Psoas muscle (tissue), 7 donors: ENCODE measurements at regions not wholly inside any gene's neighbourhood (a gene's known extent, or its start where the extent isn't known, plus 50 kb on each side); places are given as distances from the start of the nearest gene placed in this dataset.

Experiments
- ATAC-seq, 4 donors: fragments of 200-7000 bp; cut with Tn5 transposase; one replicate each; pipeline ENCODE4 v1.9.1; 2020; ENCODE audit warnings: moderate library complexity in 3 of 4, mild to moderate bottlenecking in 2 of 4
- DNase-seq, 2 donors: peaks; one replicate each; pipeline ENCODE4 v3.0.0-alpha.2; 2020
- H3K27ac ChIP-seq: fragments of 200-600 bp; one replicate; pipeline ENCODE4 v1.8.0; 2022
- H3K27me3 ChIP-seq, 3 donors: fragments of 200-600 bp in 1 of 3; one replicate each; pipeline versions ENCODE4 v1.6.1 to v1.8.0; 2013 to 2022; ENCODE audit warnings: low read length in 2 of 3, mild to moderate bottlenecking in 2 of 3, moderate library complexity in 1 of 3; ENCODE audit not compliant: insufficient read depth in 3 of 3
- H3K36me3 ChIP-seq, 2 donors: fragments of 200-600 bp in 1 of 2; one replicate each; pipeline versions ENCODE4 v1.6.1 to v1.8.0; 2013 to 2022; ENCODE audit warnings: low read depth in 1 of 2, mild to moderate bottlenecking in 1 of 2, moderate library complexity in 1 of 2; ENCODE audit not compliant: insufficient read depth in 1 of 2
- H3K4me1 ChIP-seq: fragments of 200-600 bp; one replicate; pipeline ENCODE4 v1.8.0; 2022
- H3K4me3 ChIP-seq: fragments of 200-600 bp; one replicate; pipeline ENCODE4 v1.8.0; 2022; ENCODE audit warnings: mild to moderate bottlenecking
- H3K9me3 ChIP-seq: fragments of 200-600 bp; one replicate; pipeline ENCODE4 v1.8.0; 2022
- WGBS, 3 donors: extraction: QIAGEN DNeasy Blood & Tissue Kit; methylation state at CpG; one replicate each; pipeline versions ENCODE4 v1.1.6 to v1.1.7; 2013; 5-methylcytosine and 5-hydroxymethylcytosine counted together
- intact Hi-C, 2 donors: fragments of 100-400 bp; cut with DNase I; formaldehyde crosslinking; loops; one replicate each; pipeline versions ENCODE4 v1.11.0 to v1.14.2; 2022
- TF ChIP-seq, protein P1 (sequence below): fragments of 200-600 bp; IDR thresholded peaks from one replicate; pipeline ENCODE4 v1.8.0; 2022; ENCODE audit warnings: antibody characterized with exemption
- donor health status: healthy with polysubstance abuse.
- donor health status: DM: no; HTN: no; CAD: no; lungs with moderate emphysema.
- donor health status: Bipolar disorder and iron deficiency.
- donor health status: healthy.
- donor health status: DM: yes; HTN: yes; CAD: no.
- donor health status: DM: no; HTN: no; CAD: no.
- donor health status: DM: yes; HTN: yes; CAD: no.

DNA sequence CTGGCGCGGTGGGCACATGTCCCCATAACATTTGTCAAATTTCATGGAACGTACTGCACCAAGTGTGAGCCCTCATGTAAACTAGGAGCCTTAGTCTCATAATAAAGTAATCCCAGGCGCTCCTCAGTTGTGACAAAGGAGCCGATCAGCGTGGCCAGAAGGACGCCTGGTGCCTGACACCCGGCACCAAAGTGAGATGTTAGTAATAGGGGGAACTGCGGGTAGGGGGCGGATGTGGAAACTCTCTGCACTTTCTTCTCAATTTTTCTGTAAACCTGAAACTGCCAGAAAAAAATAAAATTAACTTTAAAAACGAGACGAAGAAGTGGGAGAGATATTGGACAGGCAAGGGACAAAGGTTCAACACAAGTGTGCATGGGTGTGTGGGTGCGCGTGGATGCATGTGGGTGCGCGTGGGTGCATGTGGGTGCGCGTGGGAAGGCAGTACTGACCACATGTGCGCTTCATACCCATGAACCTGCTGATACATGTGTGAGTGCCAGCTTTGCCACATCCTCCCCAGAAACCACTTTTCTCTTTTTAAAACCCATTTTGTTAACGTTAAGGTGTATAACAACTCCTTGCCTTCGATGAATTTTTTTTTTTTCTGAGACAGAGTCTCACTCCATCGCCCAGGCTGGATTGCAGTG is 55.4 kb upstream of the LINC01488 start:
- Histone ChIP-seq H3K27me3 (peaks cover 0 to 6% (median 2%) of the 10 kb centered on the region in 3 donors), H3K4me3 (no peak overlapping the region), H3K4me1 (no peaks in the 10 kb centered on the region), H3K9me3 (no peaks in the 10 kb centered on the region), H3K27ac (no peak overlapping the region), H3K36me3 (no peaks in the 10 kb centered on the region)
- ATAC-seq (no peak), DNase-seq (no peak)
- intact Hi-C loops = no loop called here
- WGBS, 3 donors = 82 to 86% (median 85%) methylated on average over 22 of the region's 22 CpGs
- TF ChIP-seq, protein P1, sequence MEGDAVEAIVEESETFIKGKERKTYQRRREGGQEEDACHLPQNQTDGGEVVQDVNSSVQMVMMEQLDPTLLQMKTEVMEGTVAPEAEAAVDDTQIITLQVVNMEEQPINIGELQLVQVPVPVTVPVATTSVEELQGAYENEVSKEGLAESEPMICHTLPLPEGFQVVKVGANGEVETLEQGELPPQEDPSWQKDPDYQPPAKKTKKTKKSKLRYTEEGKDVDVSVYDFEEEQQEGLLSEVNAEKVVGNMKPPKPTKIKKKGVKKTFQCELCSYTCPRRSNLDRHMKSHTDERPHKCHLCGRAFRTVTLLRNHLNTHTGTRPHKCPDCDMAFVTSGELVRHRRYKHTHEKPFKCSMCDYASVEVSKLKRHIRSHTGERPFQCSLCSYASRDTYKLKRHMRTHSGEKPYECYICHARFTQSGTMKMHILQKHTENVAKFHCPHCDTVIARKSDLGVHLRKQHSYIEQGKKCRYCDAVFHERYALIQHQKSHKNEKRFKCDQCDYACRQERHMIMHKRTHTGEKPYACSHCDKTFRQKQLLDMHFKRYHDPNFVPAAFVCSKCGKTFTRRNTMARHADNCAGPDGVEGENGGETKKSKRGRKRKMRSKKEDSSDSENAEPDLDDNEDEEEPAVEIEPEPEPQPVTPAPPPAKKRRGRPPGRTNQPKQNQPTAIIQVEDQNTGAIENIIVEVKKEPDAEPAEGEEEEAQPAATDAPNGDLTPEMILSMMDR = no peak

DNA sequence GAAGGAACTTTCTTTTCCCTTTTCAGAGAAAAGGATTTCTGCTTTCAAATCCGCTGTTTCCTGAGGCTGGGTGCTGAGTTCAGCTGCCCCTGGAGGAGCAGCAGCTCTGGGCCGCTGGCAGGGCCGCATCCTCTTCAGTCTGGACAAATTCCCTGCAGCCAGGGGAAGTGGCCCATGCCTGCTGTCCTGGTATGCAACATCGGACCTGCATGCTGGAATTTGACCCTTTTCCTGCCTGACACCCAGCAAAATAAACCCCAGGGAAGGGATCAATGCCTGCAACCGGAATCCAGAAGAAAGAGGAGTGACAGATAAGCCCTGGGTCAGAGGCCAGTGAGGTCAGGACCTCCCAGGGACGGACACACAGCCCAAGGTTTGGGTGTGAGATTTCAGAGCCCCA is 54.1 kb upstream of the LINC01488 start:
- intact Hi-C loops = no loop called here
- Histone ChIP-seq H3K4me3 (no peak overlapping the region), H3K27me3 (peaks cover 0 to 6% (median 2%) of the 10 kb centered on the region in 3 donors), H3K36me3 (no peaks in the 10 kb centered on the region), H3K27ac (no peak overlapping the region), H3K9me3 (no peaks in the 10 kb centered on the region), H3K4me1 (no peaks in the 10 kb centered on the region)
- TF ChIP-seq, protein P1 = no peak
- no peak for ATAC-seq
- no peak for DNase-seq
- 56 to 68% (median 60%) methylated on average over 6 of the region's 6 CpGs for WGBS, 3 donors

DNA sequence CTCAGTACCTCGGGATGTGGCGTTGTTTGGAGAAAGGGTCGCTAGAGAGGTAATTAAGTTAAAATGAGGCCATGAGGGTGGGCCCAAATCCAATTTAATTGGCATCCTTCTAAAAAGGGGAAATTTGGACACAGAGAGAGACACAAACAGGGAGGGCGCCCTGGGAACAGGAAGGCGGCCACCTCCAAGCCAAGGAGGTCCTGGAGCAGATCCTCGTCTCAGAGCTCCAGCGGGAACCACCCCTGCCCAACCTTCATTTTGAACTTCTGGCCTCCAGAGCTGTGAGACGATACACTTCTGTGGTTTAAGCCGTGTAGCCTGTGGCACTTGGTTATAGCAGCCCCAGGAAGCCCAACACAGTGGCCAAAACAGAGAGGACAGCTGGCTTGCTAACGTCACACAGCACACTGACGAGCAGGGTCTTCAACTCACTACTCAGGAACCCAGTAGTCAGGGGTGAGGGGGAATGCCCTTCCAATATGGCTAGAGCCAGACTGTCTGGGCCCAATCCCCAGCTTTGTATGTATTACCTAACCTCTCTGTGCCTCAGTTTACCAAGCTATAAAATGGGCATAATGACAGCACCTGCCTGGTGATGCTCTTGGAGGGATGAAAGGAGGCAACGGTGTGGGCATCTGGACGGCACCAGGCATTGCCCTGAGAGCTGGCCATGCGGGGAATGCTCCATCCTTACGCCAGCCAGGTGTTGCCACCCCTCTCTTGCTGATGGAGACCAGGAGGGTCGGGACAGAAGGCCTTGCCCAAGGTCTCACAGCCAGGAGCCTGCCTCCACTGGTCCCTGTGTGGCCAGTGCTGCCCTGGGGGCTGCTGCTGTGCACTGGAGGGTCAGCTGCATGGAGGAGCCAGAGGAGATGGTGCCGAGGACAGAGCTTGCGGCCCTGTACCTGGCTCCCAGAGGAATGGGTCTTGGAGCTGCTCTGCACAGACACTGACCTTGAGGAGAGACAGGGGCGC is 53.3 kb upstream of the LINC01488 start:
- peak in 1 of 2 donors; percentile 39 for DNase-seq
- intact Hi-C loops = no loop called here

DNA sequence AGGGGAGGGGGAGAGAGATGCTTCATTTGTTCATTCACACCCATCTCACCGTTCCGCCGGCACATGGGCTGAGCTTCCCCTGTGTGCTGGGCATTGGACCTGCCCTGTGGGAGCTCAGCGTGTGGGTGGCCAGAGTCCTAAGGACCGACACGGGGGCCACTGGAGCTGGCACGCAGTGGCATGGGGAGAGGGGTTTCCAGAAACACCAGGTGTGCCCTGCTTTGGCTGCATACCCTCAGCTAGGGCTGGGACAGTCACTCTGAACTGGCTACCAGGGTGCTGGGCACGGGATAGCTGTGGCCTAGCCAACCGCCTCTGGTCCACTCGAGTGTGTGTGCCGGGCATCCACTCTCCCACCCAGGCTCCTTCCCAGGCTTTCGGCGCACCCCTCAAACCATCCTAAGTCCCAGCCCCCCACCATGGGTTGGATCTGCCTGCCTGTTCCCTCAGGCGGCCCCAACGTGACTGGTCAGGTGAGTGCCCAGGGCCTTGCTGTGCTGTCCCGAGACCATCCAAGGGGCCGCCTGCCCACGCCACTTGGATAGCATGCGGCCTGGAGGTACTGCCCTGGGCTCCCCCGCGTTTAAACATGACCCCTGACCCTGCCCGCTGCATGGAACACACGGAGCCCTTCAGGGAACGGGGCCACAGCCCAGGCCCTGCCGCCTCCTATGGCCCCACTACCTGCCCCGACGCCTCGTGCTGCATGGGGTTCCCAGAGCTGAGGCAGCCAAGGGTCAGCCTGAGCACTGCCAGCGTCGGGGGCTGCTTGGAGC is 51.6 kb upstream of the LINC01488 start:
- H3K27me3 ChIP-seq = peaks cover 0 to 20% (median 2%) of the 10 kb centered on the region in 3 donors
- DNase-seq = peak in 1 of 2 donors; percentile 47
- no peaks in the 10 kb centered on the region for H3K36me3 ChIP-seq
- WGBS, 3 donors = 78 to 89% (median 82%) methylated on average over 29 to 30 of the region's 30 CpGs
- no peak overlapping the region for H3K27ac ChIP-seq
- no peaks in the 10 kb centered on the region for H3K9me3 ChIP-seq
- TF ChIP-seq, protein P1 = no peak
- H3K4me1 ChIP-seq = no peaks in the 10 kb centered on the region
- H3K4me3 ChIP-seq = no peak overlapping the region
- intact Hi-C loops = no loop called here
- peak in 1 of 4 donors; percentile 28 for ATAC-seq

More for the DNA sequence above, 53.3 kb upstream of the LINC01488 start:
- TF ChIP-seq, protein P1 = no peak
- Histone ChIP-seq H3K4me1 (no peaks in the 10 kb centered on the region), H3K9me3 (no peaks in the 10 kb centered on the region), H3K36me3 (no peaks in the 10 kb centered on the region), H3K27ac (no peak overlapping the region), H3K27me3 (peaks cover 0 to 7% (median 2%) of the 10 kb centered on the region in 3 donors), H3K4me3 (no peak overlapping the region)
- 83 to 86% (median 84%) methylated on average over 19 of the region's 19 CpGs for WGBS, 3 donors
- no peak for ATAC-seq
